NCI-H1092 treated with DMSO at 0.1 percent for 48 hours (cell line): ENCODE measurements at regions not wholly inside any gene's neighbourhood (a gene's known extent, or its start where the extent isn't known, plus 50 kb on each side); places are given as distances from the start of the nearest gene placed in this dataset.

Experiments
- DNase-seq: peaks from one replicate; lab custom pipeline; 2025; lab: John Stamatoyannopoulos, UW

GRCh38 chr7:32346253-32346652 lies 143.9 kb downstream of the LSM5 start:
- DNase-seq: no peak

GRCh38 chr7:32336726-32337125 lies 153.5 kb downstream of the LSM5 start:
- no peak for DNase-seq

DNA sequence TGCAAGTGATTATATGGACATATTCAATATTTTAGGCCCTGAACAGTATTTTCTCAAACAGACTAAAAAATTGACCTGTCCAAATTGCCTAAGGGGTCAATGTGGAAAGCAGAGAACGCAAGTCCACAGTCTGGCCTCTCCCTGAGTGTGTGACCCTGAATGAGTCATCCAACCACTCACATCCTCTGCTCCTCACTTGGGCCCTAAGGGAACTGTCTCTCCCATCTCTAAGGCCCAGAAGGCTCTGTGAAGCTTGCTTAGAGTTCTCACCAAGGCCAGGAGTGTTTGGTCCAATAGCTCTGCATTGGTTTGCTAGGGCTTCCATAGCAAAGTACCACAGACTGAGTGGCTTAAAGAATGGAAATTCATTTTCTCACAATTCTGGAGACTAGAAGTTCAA lies 155.1 kb downstream of the LSM5 start:
- DNase-seq: no peak

DNA sequence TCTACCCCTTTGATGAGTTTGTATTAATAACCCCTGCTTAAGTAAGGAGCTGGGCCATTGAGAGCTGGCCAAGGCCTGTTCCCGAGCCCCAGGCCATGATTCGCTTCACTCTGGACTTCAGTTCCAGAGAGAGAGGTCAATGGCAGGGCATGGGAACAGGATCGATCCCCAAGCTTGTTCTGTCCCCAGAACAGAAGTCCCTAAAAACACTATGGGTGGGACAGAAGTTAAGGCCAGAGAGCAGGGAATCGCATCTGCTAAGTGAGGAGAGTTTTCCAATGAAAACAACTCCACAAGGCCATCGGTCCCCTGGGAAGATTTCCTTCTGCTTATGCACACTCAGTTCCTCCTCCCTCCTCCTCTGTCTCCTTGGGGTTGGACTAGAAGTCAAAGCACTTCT lies 159.6 kb downstream of the LSM5 start:
- DNase-seq: no peak

DNA sequence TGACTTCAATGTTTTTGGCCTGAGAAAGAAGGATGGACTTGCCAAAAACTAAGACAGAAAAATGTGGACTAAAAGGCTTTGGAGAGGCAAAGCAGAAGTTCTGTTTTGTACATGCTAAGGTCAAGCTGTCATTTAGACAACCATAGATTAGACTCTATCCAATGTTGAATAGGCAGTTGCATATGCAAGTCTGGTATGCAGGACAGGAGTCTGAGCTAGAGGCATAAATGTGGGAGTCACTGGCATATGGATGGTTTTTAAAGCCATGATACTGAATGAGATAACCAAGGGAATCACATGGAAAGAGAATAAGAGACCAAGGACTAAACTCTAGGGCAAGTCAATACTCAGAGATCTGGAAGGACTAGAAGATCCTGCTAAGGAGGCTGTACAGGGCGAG lies 164.1 kb downstream of the LSM5 start:
- no peak for DNase-seq

DNA sequence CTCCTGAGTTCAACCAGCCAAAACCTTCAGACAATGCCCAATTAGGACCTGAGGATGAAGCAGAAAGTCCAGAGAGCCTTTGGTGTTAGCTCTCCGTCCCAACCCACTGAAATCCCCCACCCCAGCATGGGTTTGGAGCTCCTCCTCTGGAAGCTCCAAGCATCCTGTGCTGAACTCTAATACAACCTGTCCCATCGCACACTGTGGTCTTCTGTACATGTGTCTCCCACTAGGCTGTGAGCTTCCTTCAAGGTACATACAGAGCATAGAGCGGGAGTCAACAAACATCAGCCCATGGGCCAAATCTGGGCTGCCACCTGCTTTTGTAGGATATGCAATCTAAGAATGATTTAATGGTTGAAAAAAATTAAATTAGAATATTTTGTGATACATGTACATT lies 166.5 kb downstream of the LSM5 start:
- DNase-seq: no peak

DNA sequence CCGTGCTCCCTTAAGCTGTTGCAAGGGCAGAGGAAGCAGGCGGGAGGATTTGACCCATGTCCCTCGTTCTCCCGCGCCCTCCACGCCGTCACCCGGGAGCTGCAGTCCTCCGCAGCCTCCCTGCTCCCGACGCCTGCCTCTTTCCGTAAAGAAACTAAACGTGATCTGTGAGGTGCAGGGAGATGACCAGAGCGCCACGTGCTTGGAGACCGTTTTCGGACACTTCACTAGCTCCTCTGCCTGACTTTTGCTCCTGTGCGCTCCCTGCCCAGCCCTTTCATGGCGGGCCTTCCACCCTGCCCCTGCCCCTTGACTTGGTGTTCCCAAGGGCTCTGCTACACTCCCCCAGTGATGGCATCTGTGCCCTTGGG lies 171.2 kb downstream of the LSM5 start:
- no peak for DNase-seq

- no peak for DNase-seq
These were observed 171.7 kb downstream of the LSM5 start for GRCh38 chr7:32318300-32319011.

DNA sequence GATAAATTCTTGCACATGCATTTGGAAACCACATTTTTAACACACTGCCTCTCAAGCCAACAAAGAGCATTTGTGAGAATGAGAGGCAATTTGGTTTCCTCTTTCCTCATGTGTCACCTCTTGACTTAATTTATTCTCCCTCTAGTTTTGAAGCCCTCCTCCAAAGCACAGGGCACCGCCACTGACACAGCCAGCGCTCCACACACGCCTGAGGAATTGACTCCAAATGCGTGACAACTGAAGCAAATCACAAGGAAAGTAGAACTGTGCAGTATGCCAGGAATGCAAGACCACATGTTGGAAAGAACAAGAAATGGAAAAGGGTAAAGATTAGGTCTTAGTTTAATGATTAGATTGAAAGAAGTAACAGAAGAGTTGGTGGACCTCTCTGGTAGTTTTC lies 173.3 kb downstream of the LSM5 start:
- no peak for DNase-seq

- no peak for DNase-seq
These were observed 175.4 kb downstream of the LSM5 start for GRCh38 chr7:32314761-32315160.

DNA sequence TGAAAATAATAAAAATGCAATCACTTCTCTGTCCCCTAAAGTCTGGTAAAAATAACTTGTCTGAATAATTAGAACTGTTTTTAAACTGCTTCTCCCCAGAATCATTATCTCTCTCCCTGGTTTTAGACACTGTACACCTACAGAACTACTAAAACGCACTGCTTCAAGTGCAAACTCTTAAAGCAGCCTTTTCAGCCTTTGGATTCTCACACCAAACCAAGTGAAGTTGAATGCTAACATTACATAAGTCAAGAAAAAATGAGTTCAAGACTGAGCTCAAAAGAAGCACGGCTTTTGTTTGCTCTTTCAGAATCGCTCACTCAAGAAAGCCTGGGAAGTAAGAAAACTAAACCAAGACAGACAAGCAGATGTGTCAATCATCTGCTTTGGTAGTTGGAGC lies 188.8 kb downstream of the LSM5 start:
- no peak for DNase-seq

DNA sequence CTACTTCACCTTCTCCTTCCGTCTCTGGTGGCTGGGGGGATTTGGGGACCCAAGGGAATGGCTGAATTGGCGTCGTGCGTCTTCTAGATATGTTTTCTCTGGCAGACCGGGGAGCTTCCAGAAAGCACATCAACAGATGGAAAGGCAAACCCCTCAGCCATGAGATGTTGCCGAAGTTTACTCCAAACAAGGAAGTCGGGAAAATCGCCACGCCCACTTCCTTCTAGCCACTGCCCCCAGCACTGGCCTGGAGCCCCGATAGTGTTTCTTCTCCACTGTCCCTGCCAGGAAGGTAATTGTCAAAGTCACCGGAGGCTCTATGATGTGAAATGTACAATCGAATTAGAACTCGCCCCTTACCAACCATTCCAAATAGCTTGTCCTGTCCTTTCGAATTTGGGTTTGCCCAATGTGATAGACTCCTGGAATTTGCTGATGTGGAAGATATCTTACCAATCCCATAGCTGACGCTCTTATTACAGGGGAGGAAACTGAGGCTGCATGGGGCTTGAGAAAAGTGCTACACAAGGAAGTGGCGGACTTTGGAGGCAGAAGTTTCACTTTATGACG lies 191.0 kb downstream of the LSM5 start:
- DNase-seq: no peak

DNA sequence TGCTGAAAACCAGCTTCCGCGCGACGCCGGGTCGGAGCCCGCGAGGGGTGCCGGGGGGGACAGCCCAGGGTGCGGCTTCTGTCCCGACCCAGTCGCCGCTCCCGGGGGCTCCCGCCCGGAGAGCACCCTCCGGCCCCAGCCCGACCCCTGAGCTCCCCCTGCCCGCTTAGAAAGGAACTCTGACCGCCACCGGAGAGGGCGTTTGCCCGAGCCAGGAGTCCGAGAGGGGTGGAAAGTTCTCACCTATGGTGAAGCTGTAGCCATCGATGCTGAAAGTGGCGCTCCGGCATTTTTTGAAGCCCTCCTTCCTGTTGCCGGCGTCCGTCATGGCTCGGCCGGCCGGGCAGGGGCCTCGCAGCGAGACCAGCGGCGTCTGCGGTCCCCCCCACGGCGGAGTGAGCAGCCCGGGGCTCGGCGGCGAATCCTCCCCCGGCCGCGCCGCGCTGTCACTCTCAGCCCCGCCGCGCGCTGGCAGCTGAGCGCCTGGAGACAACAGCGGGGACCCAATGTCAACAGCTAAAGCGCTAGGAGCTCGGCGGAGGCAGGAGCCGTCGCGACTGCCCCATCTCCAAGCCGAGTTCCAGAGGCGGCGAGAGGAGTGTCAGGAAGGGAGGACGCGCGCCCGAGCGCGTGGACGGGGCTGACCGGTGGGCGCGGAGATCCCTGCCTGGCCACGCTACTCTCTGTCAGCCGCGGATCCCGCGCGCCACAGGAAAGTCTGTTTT lies 191.6 kb downstream of the LSM5 start:
- DNase-seq: peak; percentile 34

GRCh38 chr7:32293833-32294232 lies 196.3 kb downstream of the LSM5 start:
- DNase-seq: peak; percentile 24

- DNase-seq: peak; percentile 98
These were observed 200.3 kb downstream of the LSM5 start for GRCh38 chr7:32289651-32290414.

DNA sequence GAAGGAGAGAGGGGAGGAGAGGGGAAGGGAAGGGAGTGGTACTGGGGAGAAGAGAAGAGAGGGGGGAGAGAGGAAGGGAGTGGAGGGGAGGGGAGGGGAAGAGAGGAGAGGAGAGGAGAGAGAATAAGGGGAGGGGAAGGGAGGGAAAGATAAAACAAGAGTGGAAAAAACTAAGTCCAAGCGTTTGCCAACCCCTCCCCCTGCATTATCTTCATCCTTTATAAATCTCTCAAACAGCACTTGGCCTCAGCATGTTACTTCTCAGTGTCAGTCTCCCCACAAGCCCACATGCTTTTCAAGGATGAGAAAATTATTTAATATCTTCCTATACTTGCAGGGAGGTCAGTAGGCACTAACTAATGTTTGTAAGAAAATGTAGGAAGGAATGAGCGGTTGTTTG lies 204.5 kb downstream of the LSM5 start:
- no peak for DNase-seq

DNA sequence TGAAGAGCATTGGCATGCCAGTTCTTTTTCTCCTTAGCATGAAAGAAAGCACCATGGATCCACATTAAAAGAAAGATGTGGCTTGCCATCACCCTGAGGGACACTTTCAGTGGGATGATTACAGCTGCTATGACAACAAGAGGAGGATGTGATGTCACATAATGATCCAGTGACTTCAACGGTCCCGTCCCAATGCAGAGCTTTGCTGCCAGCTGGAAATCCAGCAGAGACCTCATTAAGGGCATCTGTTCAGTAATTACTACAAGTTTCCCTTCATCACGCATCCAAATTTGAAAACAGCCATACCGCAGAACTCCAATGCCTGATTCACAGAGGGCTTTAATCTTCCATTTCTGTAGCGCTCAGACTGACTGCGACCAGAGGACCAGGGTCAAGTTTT lies 206.6 kb downstream of the LSM5 start:
- no peak for DNase-seq

GRCh38 chr7:32279500-32279899 lies 209.3 kb upstream of the PDE1C start:
- DNase-seq: no peak

- DNase-seq: no peak
These were observed 205.2 kb upstream of the PDE1C start for GRCh38 chr7:32275216-32276009.

GRCh38 chr7:32273297-32273696 lies 203.1 kb upstream of the PDE1C start:
- DNase-seq: no peak

- DNase-seq: no peak
These were observed 196.8 kb upstream of the PDE1C start for GRCh38 chr7:32266932-32267475.
